Stimulated activated CD4-positive, alpha-beta T cell treated with anti-CD3 and anti-CD28 coated beads, Interleukin-4, amount 100 ng/mL, for 48 hours (primary cell): ENCODE measurements at regions not wholly inside any gene's neighbourhood (a gene's known extent, or its start where the extent isn't known, plus 50 kb on each side); places are given as distances from the start of the nearest gene placed in this dataset.

Experiments used
- DNase-seq, 2 donors: peaks; one replicate each; pipeline ENCODE4 v3.0.0-alpha.2; 2020; ENCODE audit warnings: low read depth in 2 of 2

DNA sequence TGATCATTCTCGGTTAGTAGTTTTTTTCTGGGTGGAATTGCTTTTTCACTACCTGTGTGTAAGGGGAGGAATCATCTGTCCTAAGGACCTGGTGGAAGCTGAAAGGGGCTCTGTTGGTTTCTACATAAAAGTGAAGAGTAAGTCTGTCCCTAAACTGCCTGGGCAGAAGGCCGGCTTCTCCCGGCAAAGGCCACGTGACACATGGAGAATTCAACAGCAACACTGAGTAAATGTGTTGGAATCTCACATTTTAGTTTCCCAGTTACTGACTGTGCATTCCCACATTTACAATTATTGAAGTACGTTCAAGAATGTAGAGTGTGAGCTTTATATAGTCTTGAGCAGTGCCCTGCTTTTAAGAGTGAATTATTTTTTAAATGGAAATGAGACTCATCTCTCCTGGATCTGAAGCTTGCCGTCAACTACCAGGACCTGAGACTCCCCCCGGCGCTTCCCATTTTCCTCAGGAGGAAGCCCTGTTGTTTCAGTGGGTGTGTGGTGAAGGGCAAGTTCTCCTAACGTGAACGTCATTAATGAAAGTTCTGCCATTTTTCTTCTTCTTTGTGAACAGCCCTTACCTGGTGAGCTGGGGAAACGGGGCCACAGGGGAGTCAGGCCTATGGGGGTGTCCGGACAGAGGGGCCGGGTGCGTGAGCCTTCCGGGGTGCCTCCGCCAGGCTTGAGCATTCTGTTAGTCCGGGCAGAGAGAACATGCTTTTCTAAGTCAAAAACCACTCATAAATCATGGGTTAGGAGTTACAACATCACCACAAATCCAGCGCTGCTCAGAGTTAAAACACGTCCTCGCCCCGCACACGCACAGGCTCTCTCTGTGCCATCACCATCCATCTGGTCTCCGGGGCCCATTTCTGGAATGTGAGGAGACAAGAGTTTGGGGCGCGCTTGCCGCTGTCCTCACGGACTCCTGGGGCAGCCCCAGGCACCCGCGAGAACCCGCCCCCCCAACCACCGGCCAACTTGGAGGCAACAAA is 56.6 kb upstream of the SMOC2 start:
- no peak for DNase-seq

DNA sequence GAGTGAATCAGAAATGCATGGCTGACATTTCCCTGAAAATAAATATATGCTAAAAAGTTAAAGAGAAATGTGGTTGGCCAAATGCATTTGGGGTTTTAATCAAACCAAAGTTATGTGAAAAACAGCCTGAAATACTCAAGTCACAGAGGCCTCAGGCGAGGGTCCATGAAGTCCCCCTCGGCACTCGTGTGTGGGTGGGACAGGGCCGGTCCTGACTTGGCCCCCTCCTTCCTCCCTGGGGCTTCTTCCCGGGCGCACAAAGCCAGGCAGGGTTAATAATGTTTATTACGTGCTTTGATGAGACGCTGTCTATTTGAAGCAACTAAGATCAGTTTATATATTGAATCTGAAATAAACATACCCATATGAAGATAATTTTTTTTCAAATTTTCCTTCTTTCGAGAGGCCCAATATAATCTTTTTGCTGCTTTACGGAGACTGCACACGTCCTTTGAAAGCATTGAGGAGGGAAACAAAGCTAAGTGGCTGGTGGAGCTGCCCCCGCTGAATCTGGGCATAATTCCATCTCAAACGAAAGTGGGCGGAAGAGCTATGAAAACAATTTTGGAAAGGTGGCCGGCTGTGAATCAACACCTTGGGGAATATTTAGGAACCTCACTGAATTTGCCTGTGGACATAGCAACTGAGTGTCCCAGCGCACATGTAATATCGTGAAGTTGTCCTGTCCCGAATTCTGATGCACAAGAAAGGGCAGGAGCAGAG is 55.8 kb upstream of the SMOC2 start:
- DNase-seq, result no peak

DNA sequence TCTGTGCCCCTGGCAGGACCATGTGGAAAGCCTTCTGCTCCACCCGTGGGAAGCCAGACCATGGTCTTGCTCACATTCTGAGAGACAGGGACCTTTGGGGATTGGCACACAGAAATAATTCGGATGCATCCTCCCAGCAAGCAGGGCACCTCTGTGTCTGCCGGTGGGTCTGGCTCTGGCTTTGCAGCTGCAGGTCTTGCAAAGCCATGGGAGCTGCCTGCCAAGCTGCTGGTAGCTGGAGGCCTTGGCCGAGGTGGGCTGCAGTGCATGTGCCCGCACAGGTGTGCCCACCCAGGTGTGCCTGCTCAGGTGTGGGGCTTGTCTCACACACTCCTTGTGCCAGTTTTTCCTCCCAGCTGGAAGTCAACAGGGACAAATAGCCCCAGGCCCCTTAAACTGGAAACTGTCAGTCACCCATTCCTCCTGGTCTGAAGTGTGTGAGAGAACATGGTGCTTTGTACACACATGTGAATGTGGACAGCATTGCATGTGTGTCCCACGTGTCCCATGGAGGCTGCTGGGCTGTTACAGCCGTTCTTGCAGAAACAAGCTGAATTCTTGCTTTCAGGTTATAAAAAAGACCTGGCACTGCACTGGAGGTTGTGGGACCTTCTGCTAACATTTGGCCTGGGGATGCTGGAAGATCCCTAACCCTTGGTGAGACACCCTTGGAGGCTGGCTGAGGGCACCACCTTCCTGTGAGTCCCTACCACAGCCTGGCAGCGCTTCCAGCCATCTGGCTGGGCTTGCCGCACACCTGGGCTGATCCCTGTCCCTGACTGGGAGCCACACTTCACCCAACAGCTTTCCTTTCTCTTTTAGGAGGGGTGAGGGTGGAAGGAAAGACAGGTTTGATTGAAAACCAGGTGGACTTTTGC is 54.9 kb upstream of the SMOC2 start:
- no peak for DNase-seq

DNA sequence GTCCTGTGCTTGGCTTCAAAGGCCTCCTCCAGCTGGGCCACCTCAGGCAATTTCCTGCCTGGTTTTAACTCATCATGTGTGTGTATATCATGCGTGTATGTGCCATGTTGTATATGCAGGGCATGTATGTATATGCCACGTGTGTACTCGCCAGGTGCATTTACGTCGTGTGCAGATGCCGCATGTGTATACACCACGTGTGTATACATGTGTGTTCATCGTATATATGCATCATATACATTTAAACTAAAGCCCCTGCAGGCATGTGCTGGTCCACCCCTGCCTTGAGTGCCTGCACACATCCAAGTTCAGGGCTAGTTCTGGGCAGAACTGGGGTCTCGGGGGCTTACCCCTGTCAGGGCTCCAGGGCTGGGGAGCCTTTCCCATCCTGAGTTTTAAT is 54.0 kb upstream of the SMOC2 start:
- DNase-seq, result no peak

DNA sequence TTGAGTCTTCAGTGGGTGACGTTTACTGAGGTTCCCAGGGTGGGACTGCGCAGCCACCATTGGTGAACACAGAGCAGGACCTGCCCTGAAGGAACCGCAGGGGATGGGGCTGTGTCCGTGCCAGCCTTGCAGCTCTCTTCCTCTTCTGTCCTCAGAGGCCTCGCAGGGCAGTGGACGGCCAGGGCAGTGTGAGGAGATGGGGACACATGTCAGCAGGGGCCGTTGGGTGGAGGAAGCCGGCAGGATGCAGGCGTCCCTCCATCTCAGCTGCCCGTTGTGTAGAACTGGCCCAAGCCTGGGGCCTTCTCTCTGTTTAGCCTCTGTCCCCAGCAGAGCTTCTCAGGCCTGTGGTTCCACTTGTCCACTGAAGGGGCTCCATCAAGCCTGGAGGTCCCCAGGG is 53.6 kb upstream of the SMOC2 start:
- DNase-seq, result no peak

DNA sequence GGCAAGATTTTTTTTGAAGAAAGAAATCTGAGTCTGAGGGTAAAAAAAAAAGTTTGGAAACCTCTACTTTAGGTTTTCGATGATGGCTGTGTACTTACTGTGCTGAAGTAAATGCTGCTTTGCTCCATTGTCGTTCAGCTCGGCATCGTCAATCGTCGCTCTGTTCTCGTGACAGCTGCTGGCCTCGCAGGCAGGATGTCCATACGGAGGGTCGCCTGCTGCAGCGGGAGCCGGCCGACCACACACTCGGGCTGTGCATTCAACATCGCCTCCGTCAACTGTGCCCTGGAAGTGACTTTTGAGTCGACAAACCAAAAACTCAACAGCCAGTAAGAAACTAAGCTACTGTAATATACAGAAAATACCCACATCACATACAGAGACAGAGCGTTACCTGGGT is 53.1 kb upstream of the SMOC2 start:
- no peak for DNase-seq

DNA sequence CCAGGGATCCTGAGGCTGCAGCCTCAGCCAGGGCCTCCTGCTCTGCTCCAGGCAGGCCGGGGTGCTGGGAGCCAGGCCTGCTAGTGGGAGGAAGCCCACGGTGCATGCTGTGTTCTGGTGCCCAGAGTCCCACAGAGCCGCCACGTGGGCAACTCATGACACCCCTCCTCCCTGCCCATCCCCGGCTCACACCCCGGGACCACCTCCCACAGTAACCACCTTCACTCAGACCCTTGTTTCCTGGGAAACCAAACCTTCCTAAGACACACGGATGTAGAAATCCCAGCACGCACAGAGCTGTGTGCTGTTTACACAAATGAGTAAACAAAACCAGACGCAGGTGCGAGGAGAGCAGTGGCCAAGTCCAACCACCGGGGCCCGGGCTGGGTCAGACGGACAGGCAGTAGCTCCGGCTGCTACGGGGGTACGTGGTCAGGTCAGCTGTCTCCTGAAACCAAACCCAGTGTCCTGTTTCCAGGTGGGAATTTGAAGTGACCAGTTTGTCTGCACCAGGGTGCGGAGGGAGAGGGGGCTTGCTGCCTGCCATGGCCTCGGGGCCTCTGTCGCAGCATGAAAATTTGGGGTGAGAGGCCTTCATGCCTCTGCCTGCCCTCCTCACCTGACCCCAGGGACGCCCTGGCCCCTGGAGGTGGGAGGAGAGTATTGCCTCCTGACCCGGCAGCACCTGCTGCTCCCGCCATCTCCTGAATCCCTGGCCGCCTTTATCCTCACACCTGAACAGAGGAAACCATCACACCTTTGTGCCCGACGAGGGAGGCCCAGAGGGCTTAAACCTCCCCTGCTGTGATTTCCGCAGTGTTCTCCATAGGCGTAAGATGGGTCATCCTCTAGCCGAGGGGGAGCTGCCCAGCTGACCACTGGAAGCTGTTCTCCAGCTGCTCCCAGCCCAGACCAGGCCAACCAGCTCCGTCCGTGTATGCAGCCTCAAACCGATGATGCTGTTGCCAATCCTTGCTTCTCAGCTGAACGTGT is 52.0 kb upstream of the SMOC2 start:
- no peak for DNase-seq

DNA sequence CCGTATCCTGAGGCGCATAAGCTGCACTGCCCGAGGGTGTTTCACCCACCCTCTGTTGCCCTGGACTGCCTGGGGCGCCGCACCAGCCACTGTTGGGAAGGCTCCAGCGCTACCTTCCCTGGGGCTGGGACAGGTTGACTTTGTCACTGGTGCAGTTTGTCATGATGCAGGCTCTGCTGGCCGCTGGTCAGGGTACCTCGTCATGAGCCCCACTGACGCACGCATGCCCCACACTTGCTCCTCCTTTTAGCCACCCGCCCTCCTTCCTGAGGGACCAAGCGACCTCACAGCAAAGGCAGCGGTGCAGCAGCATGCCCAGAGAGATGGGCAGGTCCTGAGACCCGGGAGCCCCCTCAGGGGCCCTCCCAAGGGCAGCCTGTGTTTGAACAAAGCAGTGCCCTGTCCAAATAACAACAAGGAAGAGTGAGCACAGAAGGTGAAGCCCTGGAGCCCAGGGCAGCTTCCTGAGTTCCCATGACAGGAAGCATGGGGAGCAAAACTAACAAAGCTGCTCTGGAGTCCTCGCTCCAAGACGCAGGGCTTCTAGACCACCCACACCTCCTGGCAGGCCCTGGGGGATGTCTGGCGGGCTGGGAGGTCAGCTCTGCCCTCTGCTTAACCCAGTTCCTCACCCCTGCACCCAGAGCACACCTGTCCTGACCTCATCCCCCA is 50.1 kb upstream of the SMOC2 start:
- DNase-seq, result no peak
